OCI-LY7 (cell line): ENCODE measurements at regions not wholly inside any gene's neighbourhood (a gene's known extent, or its start where the extent isn't known, plus 50 kb on each side); places are given as distances from the start of the nearest gene placed in this dataset.

Experiments
- EZH2phosphoT487 ChIP-seq: fragments of 200-600 bp; sonication (generic); IDR thresholded peaks from 2 replicates; pipeline ENCODE4 v1.6.1; 2018; ENCODE audit warnings: low read depth, borderline replicate concordance, mild to moderate bottlenecking, mixed run types, antibody characterized with exemption, low read length, moderate library complexity, mixed read lengths
- TF ChIP-seq, protein P1 (sequence below): fragments of 200-600 bp; sonication (generic); conservative IDR thresholded peaks from 2 replicates; pipeline ENCODE4 v1.5.1; 2014; ENCODE audit warnings: mild to moderate bottlenecking, antibody characterized with exemption, low read length, moderate library complexity, mixed read lengths

DNA sequence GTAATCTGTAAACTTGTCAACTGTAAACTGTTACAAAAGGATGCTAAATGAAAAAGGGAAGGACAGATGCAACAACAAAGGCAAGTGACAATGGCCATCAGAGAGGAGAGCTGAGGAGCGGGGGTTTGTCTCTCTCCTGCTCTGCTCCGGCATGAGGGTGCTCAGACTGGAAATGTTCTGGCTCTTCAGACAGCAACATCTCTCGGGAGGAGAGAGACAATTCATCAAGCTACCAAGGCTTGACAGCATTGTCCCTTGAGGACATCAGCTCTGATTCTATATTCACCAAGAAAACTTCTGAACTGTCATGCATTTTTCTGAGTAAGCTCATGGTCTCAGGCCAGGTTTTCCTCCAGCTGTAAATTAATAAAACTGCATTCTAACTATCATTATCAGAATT lies 408.2 kb downstream of the IGSF11 start:
- TF ChIP-seq, protein P1, sequence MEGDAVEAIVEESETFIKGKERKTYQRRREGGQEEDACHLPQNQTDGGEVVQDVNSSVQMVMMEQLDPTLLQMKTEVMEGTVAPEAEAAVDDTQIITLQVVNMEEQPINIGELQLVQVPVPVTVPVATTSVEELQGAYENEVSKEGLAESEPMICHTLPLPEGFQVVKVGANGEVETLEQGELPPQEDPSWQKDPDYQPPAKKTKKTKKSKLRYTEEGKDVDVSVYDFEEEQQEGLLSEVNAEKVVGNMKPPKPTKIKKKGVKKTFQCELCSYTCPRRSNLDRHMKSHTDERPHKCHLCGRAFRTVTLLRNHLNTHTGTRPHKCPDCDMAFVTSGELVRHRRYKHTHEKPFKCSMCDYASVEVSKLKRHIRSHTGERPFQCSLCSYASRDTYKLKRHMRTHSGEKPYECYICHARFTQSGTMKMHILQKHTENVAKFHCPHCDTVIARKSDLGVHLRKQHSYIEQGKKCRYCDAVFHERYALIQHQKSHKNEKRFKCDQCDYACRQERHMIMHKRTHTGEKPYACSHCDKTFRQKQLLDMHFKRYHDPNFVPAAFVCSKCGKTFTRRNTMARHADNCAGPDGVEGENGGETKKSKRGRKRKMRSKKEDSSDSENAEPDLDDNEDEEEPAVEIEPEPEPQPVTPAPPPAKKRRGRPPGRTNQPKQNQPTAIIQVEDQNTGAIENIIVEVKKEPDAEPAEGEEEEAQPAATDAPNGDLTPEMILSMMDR, result no peak
- no peak for TF ChIP-seq EZH2phosphoT487
